H9 (cell line): ENCODE measurements at regions not wholly inside any gene's neighbourhood (a gene's known extent, or its start where the extent isn't known, plus 50 kb on each side); places are given as distances from the start of the nearest gene placed in this dataset.

Source experiments
- DNase-seq: peaks from one replicate; pipeline ENCODE4 v3.0.0-alpha.2; 2017
- H2AFZ ChIP-seq: one replicate; pipeline ENCODE4 v1.6.1; 2013; ENCODE audit warnings: mild to moderate bottlenecking, low read length, control low read depth, moderate library complexity
- H2AK5ac ChIP-seq: 2 replicates; pipeline ENCODE4 v1.6.1; 2013; ENCODE audit warnings: low read length, control low read depth, mixed read lengths; ENCODE audit not compliant: insufficient read length
- H2BK120ac ChIP-seq: one replicate; pipeline ENCODE4 v1.6.1; 2013; ENCODE audit warnings: low read depth, mild to moderate bottlenecking, low read length, control low read depth, inconsistent platforms; ENCODE audit not compliant: poor library complexity, severe bottlenecking
- H2BK12ac ChIP-seq: 2 replicates; pipeline ENCODE4 v1.6.1; 2013; ENCODE audit warnings: low read length, control low read depth, mixed read lengths, low read depth; ENCODE audit not compliant: insufficient read length
- H2BK15ac ChIP-seq: 2 replicates; pipeline ENCODE4 v1.6.1; 2013; ENCODE audit warnings: low read depth, low read length, control low read depth
- H2BK20ac ChIP-seq: one replicate; pipeline ENCODE4 v1.6.1; 2013; ENCODE audit warnings: low read depth, mild to moderate bottlenecking, low read length, control low read depth, inconsistent platforms; ENCODE audit not compliant: poor library complexity, severe bottlenecking
- H2BK5ac ChIP-seq: 2 replicates; pipeline ENCODE4 v1.6.1; 2013; ENCODE audit warnings: low read length, control low read depth, mixed read lengths; ENCODE audit not compliant: insufficient read length
- H3K14ac ChIP-seq: 2 replicates; pipeline ENCODE4 v1.6.1; 2013; ENCODE audit warnings: low read length, control low read depth; ENCODE audit not compliant: insufficient read depth
- H3K18ac ChIP-seq: 2 replicates; pipeline ENCODE4 v1.6.1; 2013; ENCODE audit warnings: low read depth, mild to moderate bottlenecking, mixed read lengths, low read length, control low read depth; ENCODE audit not compliant: insufficient read length
- H3K23ac ChIP-seq: 2 replicates; pipeline ENCODE4 v1.6.1; 2013; ENCODE audit warnings: low read length, control low read depth, mixed read lengths, low read depth; ENCODE audit not compliant: insufficient read length
- H3K23me2 ChIP-seq: 2 replicates; pipeline ENCODE4 v1.6.1; 2013; ENCODE audit warnings: low read depth, mild to moderate bottlenecking, mixed read lengths, low read length, control low read depth; ENCODE audit not compliant: insufficient read length, poor library complexity, severe bottlenecking
- H3K27ac ChIP-seq: 2 replicates; pipeline ENCODE4 v1.5.1; 2013; ENCODE audit warnings: low read length, control low read depth, mixed read lengths, low read depth; ENCODE audit not compliant: insufficient read length
- H3K27me3 ChIP-seq: 2 replicates; pipeline ENCODE4 v1.6.1; 2013; ENCODE audit warnings: low read length, control low read depth, inconsistent platforms; ENCODE audit not compliant: insufficient read depth
- H3K4ac ChIP-seq: 2 replicates; pipeline ENCODE4 v1.6.1; 2013; ENCODE audit warnings: low read depth, mild to moderate bottlenecking, control low read depth, inconsistent platforms, low read length, moderate library complexity
- H3K4me1 ChIP-seq: 2 replicates; pipeline ENCODE4 v1.6.1; 2013; ENCODE audit warnings: low read length, control low read depth, inconsistent platforms; ENCODE audit not compliant: insufficient read depth
- H3K4me2 ChIP-seq: 2 replicates; pipeline ENCODE4 v1.6.1; 2013; ENCODE audit warnings: low read length, control low read depth, mixed read lengths; ENCODE audit not compliant: insufficient read length, insufficient read depth
- H3K56ac ChIP-seq: 2 replicates; pipeline ENCODE4 v1.6.1; 2013; ENCODE audit warnings: low read depth, mild to moderate bottlenecking, mixed read lengths, low read length, control low read depth; ENCODE audit not compliant: insufficient read length
- H3K79me1 ChIP-seq: 2 replicates; pipeline ENCODE4 v1.6.1; 2013; ENCODE audit warnings: low read depth, mild to moderate bottlenecking, moderate library complexity, low read length, control low read depth, inconsistent platforms; ENCODE audit not compliant: insufficient read depth, poor library complexity, severe bottlenecking
- H3K79me2 ChIP-seq: 2 replicates; pipeline ENCODE4 v1.6.1; 2013; ENCODE audit warnings: low read length, control low read depth, inconsistent platforms; ENCODE audit not compliant: insufficient read depth
- H3K9ac ChIP-seq: 2 replicates; pipeline ENCODE4 v1.6.1; 2013; ENCODE audit warnings: low read length, control low read depth, mixed read lengths; ENCODE audit not compliant: insufficient read length; ENCODE audit errors: extremely low read depth
- H3K9me3 ChIP-seq: one replicate; pipeline ENCODE4 v1.6.1; 2013; ENCODE audit warnings: low read depth, low read length, inconsistent platforms; ENCODE audit not compliant: control insufficient read depth
- H3T11ph ChIP-seq: one replicate; pipeline ENCODE4 v1.6.1; 2013; ENCODE audit warnings: mild to moderate bottlenecking, low read length, control low read depth, inconsistent platforms
- H4K20me1 ChIP-seq: one replicate; pipeline ENCODE4 v1.6.1; 2013; ENCODE audit not compliant: control insufficient read depth, insufficient read length, insufficient read depth
- H4K5ac ChIP-seq: 2 replicates; pipeline ENCODE4 v1.6.1; 2013; ENCODE audit warnings: low read depth, mild to moderate bottlenecking, mixed read lengths, low read length, control low read depth; ENCODE audit not compliant: insufficient read length
- H4K8ac ChIP-seq: replicated peaks from 2 replicates; pipeline ENCODE4 v1.6.1; 2013; ENCODE audit warnings: low read length, control low read depth, mixed read lengths, low read depth; ENCODE audit not compliant: insufficient read length
- H4K91ac ChIP-seq: 2 replicates; pipeline ENCODE4 v1.6.1; 2013; ENCODE audit warnings: low read depth, mild to moderate bottlenecking, moderate library complexity, mixed read lengths, low read length, control low read depth; ENCODE audit not compliant: insufficient read length
- H3K27ac Mint-ChIP-seq, 3 experiments: 2 replicates in 2 of 3; 3 replicates in 1 of 3; pipeline ENCODE4 v1.8.0; 2020 to 2021; ENCODE audit warnings: mixed read lengths in 3 of 3, mild to moderate bottlenecking in 1 of 3, moderate library complexity in 1 of 3
- H3K27me3 Mint-ChIP-seq: 2 replicates; pipeline ENCODE4 v1.8.0; 2021; ENCODE audit warnings: low read depth, mild to moderate bottlenecking, moderate library complexity, mixed read lengths
- H3K36me3 Mint-ChIP-seq, 3 experiments: 2 replicates in 2 of 3; 3 replicates in 1 of 3; pipeline ENCODE4 v1.8.0; 2020 to 2021; ENCODE audit warnings: low read depth in 3 of 3, mixed read lengths in 3 of 3; ENCODE audit not compliant: insufficient read depth in 1 of 3
- H3K4me1 Mint-ChIP-seq, 2 experiments: 2 replicates each; pipeline ENCODE4 v1.8.0; 2020; ENCODE audit warnings: mixed read lengths in 2 of 2
- H3K4me3 Mint-ChIP-seq, 2 experiments: 2 replicates in 1 of 2; 3 replicates in 1 of 2; pipeline ENCODE4 v1.8.0; 2020 to 2021; ENCODE audit warnings: mild to moderate bottlenecking in 2 of 2, mixed read lengths in 2 of 2, moderate library complexity in 1 of 2
- H3K9me3 Mint-ChIP-seq, 2 experiments: 2 replicates in 1 of 2; 3 replicates in 1 of 2; pipeline ENCODE4 v1.8.0; 2020; ENCODE audit warnings: mild to moderate bottlenecking in 2 of 2, mixed read lengths in 2 of 2, moderate library complexity in 1 of 2
- WGBS: extraction: QIAGEN DNeasy Blood & Tissue Kit; methylation state at CpG from one replicate; pipeline ENCODE4 v1.1.7; 2013; ENCODE audit warnings: missing lambda C conversion rate, low lambda C conversion rate, mixed read lengths; ENCODE audit not compliant: insufficient read length; ENCODE audit errors: extremely low coverage; 5-methylcytosine and 5-hydroxymethylcytosine counted together
- TF ChIP-seq, protein P1 (sequence below): fragments of 200-600 bp; sonication (generic); conservative IDR thresholded peaks from 3 replicates; pipeline ENCODE4 v1.8.0; 2021; ENCODE audit warnings: antibody characterized with exemption, mild to moderate bottlenecking

DNA sequence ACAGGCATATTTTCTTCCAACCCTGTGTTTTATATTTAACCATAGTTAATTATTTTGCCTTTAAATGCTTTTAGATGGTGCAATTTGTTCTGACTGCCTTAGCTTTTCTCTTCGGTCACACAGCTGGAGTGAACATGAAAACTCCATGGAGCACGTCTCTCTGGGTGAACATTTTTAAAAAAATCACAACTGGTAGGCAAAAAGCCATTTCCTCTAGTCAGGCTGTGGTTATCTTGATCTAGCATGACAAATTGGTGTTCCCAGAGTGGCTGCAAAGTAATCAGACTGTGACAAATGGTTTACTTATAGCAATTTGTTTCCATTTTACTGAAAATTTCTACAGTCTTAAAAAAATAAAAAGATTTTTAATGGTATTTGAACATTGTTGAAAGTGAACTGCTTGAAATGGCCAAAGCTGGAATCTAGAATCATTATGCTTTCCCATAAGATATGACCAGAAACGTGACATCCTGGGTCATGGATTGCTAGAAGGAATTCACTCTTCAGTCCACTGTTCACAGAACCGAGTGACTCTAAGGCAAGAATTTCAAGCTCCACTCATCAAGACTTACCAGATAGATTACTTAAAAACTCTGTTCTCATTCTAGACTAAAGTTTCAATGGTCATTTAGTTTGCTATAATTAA lies 703.6 kb downstream of the CPS1 start:
- Histone ChIP-seq H3K23me2 (no peaks in the 10 kb centered on the region), H2BK15ac (no peak overlapping the region), H2BK5ac (no peak overlapping the region), H3K56ac (no peak overlapping the region), H2BK120ac (no peak overlapping the region), H4K20me1 (no peaks in the 10 kb centered on the region), H4K5ac (no peak overlapping the region), H3K9me3 (no peaks in the 10 kb centered on the region), H2BK12ac (no peak overlapping the region), H3K79me2 (no peaks in the 10 kb centered on the region), H4K91ac (no peak overlapping the region), H3K4ac (no peak overlapping the region), H3K79me1 (no peaks in the 10 kb centered on the region), H3K14ac (no peak overlapping the region), H3K4me2 (no peak overlapping the region), H2BK20ac (no peak overlapping the region), H3K9ac (no peak overlapping the region), H3K18ac (no peak overlapping the region), H3T11ph (no peak overlapping the region), H2AFZ (no peak overlapping the region), H3K27me3 (no peaks in the 10 kb centered on the region), H3K4me1 (no peaks in the 10 kb centered on the region), H2AK5ac (no peak overlapping the region), H3K27ac (no peak overlapping the region), H4K8ac (no peak overlapping the region), H3K23ac (no peak overlapping the region)
- H3K9me3 Mint-ChIP-seq: peaks cover 10 to 16% of the 10 kb centered on the region in 2 experiments
- DNase-seq: no peak
- peaks cover 0 to 4% of the 10 kb centered on the region in 2 experiments; a peak in 1 of 4 replicates for H3K4me1 Mint-ChIP-seq
- no CpG with 5 or more reads among the region's 4 CpGs for WGBS
- H3K4me3 Mint-ChIP-seq: no peak overlapping the region
- peaks cover 6 to 15% (median 11%) of the 10 kb centered on the region in 3 experiments; a peak in 6 of 7 replicates for H3K36me3 Mint-ChIP-seq
- H3K27ac Mint-ChIP-seq: no peak overlapping the region
- TF ChIP-seq, protein P1, sequence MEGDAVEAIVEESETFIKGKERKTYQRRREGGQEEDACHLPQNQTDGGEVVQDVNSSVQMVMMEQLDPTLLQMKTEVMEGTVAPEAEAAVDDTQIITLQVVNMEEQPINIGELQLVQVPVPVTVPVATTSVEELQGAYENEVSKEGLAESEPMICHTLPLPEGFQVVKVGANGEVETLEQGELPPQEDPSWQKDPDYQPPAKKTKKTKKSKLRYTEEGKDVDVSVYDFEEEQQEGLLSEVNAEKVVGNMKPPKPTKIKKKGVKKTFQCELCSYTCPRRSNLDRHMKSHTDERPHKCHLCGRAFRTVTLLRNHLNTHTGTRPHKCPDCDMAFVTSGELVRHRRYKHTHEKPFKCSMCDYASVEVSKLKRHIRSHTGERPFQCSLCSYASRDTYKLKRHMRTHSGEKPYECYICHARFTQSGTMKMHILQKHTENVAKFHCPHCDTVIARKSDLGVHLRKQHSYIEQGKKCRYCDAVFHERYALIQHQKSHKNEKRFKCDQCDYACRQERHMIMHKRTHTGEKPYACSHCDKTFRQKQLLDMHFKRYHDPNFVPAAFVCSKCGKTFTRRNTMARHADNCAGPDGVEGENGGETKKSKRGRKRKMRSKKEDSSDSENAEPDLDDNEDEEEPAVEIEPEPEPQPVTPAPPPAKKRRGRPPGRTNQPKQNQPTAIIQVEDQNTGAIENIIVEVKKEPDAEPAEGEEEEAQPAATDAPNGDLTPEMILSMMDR: no peak
- H3K27me3 Mint-ChIP-seq: no peaks in the 10 kb centered on the region
